Common myeloid progenitor, CD34-positive (primary cell): ENCODE measurements at regions not wholly inside any gene's neighbourhood (a gene's known extent, or its start where the extent isn't known, plus 50 kb on each side); places are given as distances from the start of the nearest gene placed in this dataset.

Source experiments
- CTCF ChIA-PET: fragments of 350-600 bp; sonication (Branson Sonifier 250); formaldehyde crosslinking; loops from one replicate; lab custom pipeline; 2021; ENCODE audit warnings: antibody characterized with exemption; lab: Charles Lee
- POLR2A ChIA-PET: fragments of 350-600 bp; sonication (Branson Sonifier 250); formaldehyde crosslinking; loops from one replicate; lab custom pipeline; 2021; ENCODE audit warnings: antibody characterized with exemption; lab: Charles Lee
- DNase-seq, 3 donors: peaks; one replicate each; pipeline versions ENCODE4 v3.0.0 to v3.0.0-alpha.2; 2013
- H3K27ac ChIP-seq, 2 experiments: 1 replicate in 1 of 2; 2 replicates in 1 of 2; pipeline ENCODE4 v1.7.0; 2013; ENCODE audit warnings: inconsistent platforms in 2 of 2, low read length in 2 of 2, mild to moderate bottlenecking in 2 of 2, low read depth in 1 of 2, moderate library complexity in 1 of 2; ENCODE audit not compliant: severe bottlenecking in 2 of 2, insufficient read depth in 1 of 2, poor library complexity in 1 of 2
- H3K27me3 ChIP-seq, 5 experiments: replicated peaks in 2 of 5; 1 replicate in 3 of 5; 2 replicates in 2 of 5; pipeline versions ENCODE4 v1.6.1 to v1.7.0; 2013; ENCODE audit warnings: low read length in 4 of 5, mild to moderate bottlenecking in 2 of 5, moderate library complexity in 2 of 5, inconsistent platforms in 1 of 5; ENCODE audit not compliant: insufficient read depth in 5 of 5, control insufficient read depth in 4 of 5
- H3K36me3 ChIP-seq, 4 experiments: 1 replicate in 2 of 4; 2 replicates in 2 of 4; pipeline versions ENCODE4 v1.6.1 to v1.7.0; 2013; ENCODE audit warnings: low read length in 3 of 4, control low read depth in 1 of 4, mild to moderate bottlenecking in 1 of 4; ENCODE audit not compliant: control insufficient read depth in 4 of 4, insufficient read depth in 4 of 4
- H3K4me1 ChIP-seq, 4 experiments: 1 replicate in 3 of 4; 2 replicates in 1 of 4; pipeline versions ENCODE4 v1.6.1 to v1.7.1; 2013; ENCODE audit warnings: low read length in 3 of 4, mild to moderate bottlenecking in 3 of 4, control low read depth in 1 of 4, inconsistent platforms in 1 of 4, moderate library complexity in 1 of 4; ENCODE audit not compliant: control insufficient read depth in 4 of 4, insufficient read depth in 4 of 4; ENCODE audit errors: control extremely low read depth in 1 of 4
- H3K4me3 ChIP-seq, 7 experiments: 1 replicate in 4 of 7; 2 replicates in 3 of 7; pipeline versions ENCODE4 v1.5.1 to v1.7.0; 2013; ENCODE audit warnings: mild to moderate bottlenecking in 7 of 7, low read length in 6 of 7, moderate library complexity in 6 of 7, inconsistent platforms in 2 of 7, low read depth in 2 of 7, control low read depth in 1 of 7; ENCODE audit not compliant: insufficient read depth in 4 of 7, control insufficient read depth in 1 of 7; ENCODE audit errors: extremely low read depth in 1 of 7
- H3K9me3 ChIP-seq, 5 experiments: 1 replicate in 4 of 5; 2 replicates in 1 of 5; pipeline versions ENCODE4 v1.6.1 to v1.7.1; 2013; ENCODE audit warnings: low read length in 4 of 5, mild to moderate bottlenecking in 2 of 5, inconsistent platforms in 1 of 5, low read depth in 1 of 5, moderate library complexity in 1 of 5; ENCODE audit not compliant: control insufficient read depth in 4 of 5, insufficient read depth in 2 of 5; ENCODE audit errors: control extremely low read depth in 1 of 5
- WGBS: methylation state at CpG from one replicate; pipeline ENCODE4 v1.1.5; 2013; ENCODE audit not compliant: insufficient coverage; 5-methylcytosine and 5-hydroxymethylcytosine counted together

GRCh38 chr1:81430236-81430938 is 370.3 kb upstream of the ADGRL2 start:
- no CpG with 5 or more reads among the region's 1 CpG for WGBS
- no peaks in the 10 kb centered on the region for H3K9me3 ChIP-seq
- H3K36me3 ChIP-seq = no peaks in the 10 kb centered on the region
- H3K27ac ChIP-seq = no peak overlapping the region
- no peaks in the 10 kb centered on the region for H3K27me3 ChIP-seq
- peaks cover 0 to 12% (median 6%) of the 10 kb centered on the region in 4 experiments for H3K4me1 ChIP-seq
- DNase-seq = no peak
- POLR2A ChIA-PET = no interaction called here
- CTCF ChIA-PET = interaction anchor here (0.6 kb wide), 1 partner anchor 338 kb away, joined by 3 read pairs; no protein-coding TSS in a partner anchor
- no peak overlapping the region for H3K4me3 ChIP-seq

- Histone ChIP-seq H3K4me1 (peaks cover 0 to 12% (median 6%) of the 10 kb centered on the region in 4 experiments), H3K27me3 (no peaks in the 10 kb centered on the region), H3K4me3 (no peak overlapping the region), H3K9me3 (no peaks in the 10 kb centered on the region), H3K36me3 (no peaks in the 10 kb centered on the region), H3K27ac (no peak overlapping the region)
- ChIA-PET POLR2A (no interaction called here), CTCF (no interaction called here)
- 100% methylated on average over 1 of the region's 1 CpG for WGBS
- DNase-seq = no peak
Measured at GRCh38 chr1:81428998-81429397, 371.7 kb upstream of the ADGRL2 start.

GRCh38 chr1:81424816-81425215 is 375.9 kb upstream of the ADGRL2 start:
- POLR2A ChIA-PET = no interaction called here
- WGBS = 83% methylated on average over 1 of the region's 2 CpGs

GRCh38 chr1:81424061-81424460 is 376.7 kb upstream of the ADGRL2 start:
- no peak for DNase-seq
- Histone ChIP-seq H3K27me3 (no peaks in the 10 kb centered on the region), H3K4me1 (no peaks in the 10 kb centered on the region), H3K9me3 (no peaks in the 10 kb centered on the region), H3K27ac (no peak overlapping the region), H3K4me3 (no peak overlapping the region), H3K36me3 (no peaks in the 10 kb centered on the region)
- WGBS = 100% methylated on average over 3 of the region's 5 CpGs
- ChIA-PET POLR2A (no interaction called here), CTCF (interaction anchor here (2.8 kb wide), 1 partner anchor 10 kb away, joined by 9 read pairs; no protein-coding TSS in a partner anchor)

More at GRCh38 chr1:81424816-81425215, 375.9 kb upstream of the ADGRL2 start:
- no peak for DNase-seq
- Histone ChIP-seq H3K4me3 (no peak overlapping the region), H3K27me3 (no peaks in the 10 kb centered on the region), H3K4me1 (no peaks in the 10 kb centered on the region), H3K36me3 (no peaks in the 10 kb centered on the region), H3K27ac (no peak overlapping the region), H3K9me3 (no peaks in the 10 kb centered on the region)
- CTCF ChIA-PET = interaction anchor here (2.8 kb wide), 1 partner anchor 10 kb away, joined by 9 read pairs; no protein-coding TSS in a partner anchor

- DNase-seq = no peak
- ChIA-PET CTCF (no interaction called here), POLR2A (no interaction called here)
- Histone ChIP-seq H3K4me3 (no peak overlapping the region), H3K9me3 (no peaks in the 10 kb centered on the region), H3K27me3 (no peaks in the 10 kb centered on the region), H3K36me3 (no peaks in the 10 kb centered on the region), H3K27ac (no peak overlapping the region), H3K4me1 (no peaks in the 10 kb centered on the region)
- WGBS = no CpG with 5 or more reads among the region's 2 CpGs
Measured at GRCh38 chr1:81420760-81421159, 380.0 kb upstream of the ADGRL2 start.

GRCh38 chr1:81414488-81415015 is 386.2 kb upstream of the ADGRL2 start:
- peak; percentile 46 to 66 (median 65) for DNase-seq
- Histone ChIP-seq H3K27ac (no peak overlapping the region), H3K9me3 (no peaks in the 10 kb centered on the region), H3K4me1 (no peaks in the 10 kb centered on the region), H3K36me3 (no peaks in the 10 kb centered on the region), H3K27me3 (no peaks in the 10 kb centered on the region), H3K4me3 (no peak overlapping the region)
- CTCF ChIA-PET = interaction anchor here (0.6 to 1.3 kb wide), 6 partner anchors 10 to 413 kb away, joined by 3 to 9 read pairs (median 4); no protein-coding TSS in a partner anchor
- 0% methylated on average over 6 of the region's 10 CpGs for WGBS
- POLR2A ChIA-PET = no interaction called here

- CTCF ChIA-PET = interaction anchor here (1.6 kb wide), 1 partner anchor 13 kb away, joined by 3 read pairs; no protein-coding TSS in a partner anchor
Measured at GRCh38 chr1:81412954-81413353, 387.8 kb upstream of the ADGRL2 start.

More at GRCh38 chr1:81412954-81413353, 387.8 kb upstream of the ADGRL2 start:
- no peak overlapping the region for H3K27ac ChIP-seq
- H3K9me3 ChIP-seq = no peaks in the 10 kb centered on the region
- H3K27me3 ChIP-seq = no peaks in the 10 kb centered on the region
- no peak overlapping the region for H3K4me3 ChIP-seq
- DNase-seq = no peak
- H3K4me1 ChIP-seq = no peaks in the 10 kb centered on the region
- H3K36me3 ChIP-seq = no peaks in the 10 kb centered on the region
- WGBS = 97% methylated on average over 4 of the region's 4 CpGs
- POLR2A ChIA-PET = no interaction called here
